Neural crest cell (in vitro differentiated cells): ENCODE measurements at regions not wholly inside any gene's neighbourhood (a gene's known extent, or its start where the extent isn't known, plus 50 kb on each side); places are given as distances from the start of the nearest gene placed in this dataset.

ENCODE experiments used
- DNase-seq: peaks from one replicate; pipeline ENCODE4 v3.0.0; 2021; ENCODE audit warnings: low read depth, mixed read lengths, low spot score
- H3K27ac Mint-ChIP-seq: one replicate; pipeline ENCODE4 v1.8.0; 2021; ENCODE audit warnings: mild to moderate bottlenecking, mixed read lengths; ENCODE audit not compliant: unreplicated experiment
- H3K27me3 Mint-ChIP-seq: 2 replicates; pipeline ENCODE4 v1.8.0; 2021; ENCODE audit warnings: low read depth, mild to moderate bottlenecking, mixed read lengths
- H3K36me3 Mint-ChIP-seq: 2 replicates; pipeline ENCODE4 v1.8.0; 2021; ENCODE audit warnings: low read depth, mild to moderate bottlenecking, mixed read lengths
- H3K4me1 Mint-ChIP-seq: 2 replicates; pipeline ENCODE4 v1.8.0; 2021; ENCODE audit warnings: mixed read lengths
- H3K4me3 Mint-ChIP-seq: one replicate; pipeline ENCODE4 v1.8.0; 2021; ENCODE audit warnings: mild to moderate bottlenecking, mixed read lengths
- H3K9me3 Mint-ChIP-seq: 2 replicates; pipeline ENCODE4 v1.8.0; 2021; ENCODE audit warnings: mixed read lengths
- TF ChIP-seq, protein P1 (sequence below): fragments of 200-600 bp; sonication (generic); conservative IDR thresholded peaks from 2 replicates; pipeline ENCODE4 v1.5.0; 2021; ENCODE audit warnings: antibody characterized with exemption, mild to moderate bottlenecking

DNA sequence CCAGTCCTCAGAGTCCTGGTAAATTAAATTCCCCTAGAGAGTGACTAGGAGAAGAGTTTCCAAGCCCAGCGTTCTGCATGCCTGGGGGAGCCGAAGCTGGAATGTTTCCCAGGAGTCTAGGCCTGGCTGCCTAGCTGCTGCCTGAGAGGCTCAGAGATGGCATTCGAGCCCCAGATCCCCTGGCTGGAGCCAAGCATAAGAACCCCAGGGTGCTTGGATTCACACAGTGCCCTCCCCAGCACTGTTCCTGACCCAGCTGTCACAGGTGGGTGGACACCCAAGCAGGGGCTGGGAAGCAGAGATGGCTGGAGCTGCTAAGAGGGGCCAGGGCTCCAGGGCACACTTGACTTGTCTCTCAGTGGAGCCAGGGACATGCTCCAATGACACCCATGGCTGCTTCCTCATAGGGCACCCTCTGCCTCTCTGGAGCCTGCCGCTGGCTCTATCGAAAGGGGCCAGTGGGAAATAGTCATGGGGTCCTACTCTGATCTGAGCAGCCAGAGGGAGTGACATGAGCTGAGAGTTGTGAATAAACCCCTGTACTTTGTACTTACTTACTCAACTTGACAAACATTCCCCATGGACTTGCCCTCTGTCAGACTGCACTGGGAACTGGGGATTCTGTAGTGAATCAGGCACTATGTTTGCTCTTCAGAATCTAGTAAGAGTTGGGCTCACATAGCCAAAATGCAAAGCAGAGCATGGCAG lies 62.6 kb upstream of the XPA start:
- no peaks in the 10 kb centered on the region for H3K36me3 Mint-ChIP-seq
- H3K27me3 Mint-ChIP-seq, result peaks cover 82% of the 10 kb centered on the region
- peaks cover 8% of the 10 kb centered on the region for H3K9me3 Mint-ChIP-seq
- TF ChIP-seq, protein P1, sequence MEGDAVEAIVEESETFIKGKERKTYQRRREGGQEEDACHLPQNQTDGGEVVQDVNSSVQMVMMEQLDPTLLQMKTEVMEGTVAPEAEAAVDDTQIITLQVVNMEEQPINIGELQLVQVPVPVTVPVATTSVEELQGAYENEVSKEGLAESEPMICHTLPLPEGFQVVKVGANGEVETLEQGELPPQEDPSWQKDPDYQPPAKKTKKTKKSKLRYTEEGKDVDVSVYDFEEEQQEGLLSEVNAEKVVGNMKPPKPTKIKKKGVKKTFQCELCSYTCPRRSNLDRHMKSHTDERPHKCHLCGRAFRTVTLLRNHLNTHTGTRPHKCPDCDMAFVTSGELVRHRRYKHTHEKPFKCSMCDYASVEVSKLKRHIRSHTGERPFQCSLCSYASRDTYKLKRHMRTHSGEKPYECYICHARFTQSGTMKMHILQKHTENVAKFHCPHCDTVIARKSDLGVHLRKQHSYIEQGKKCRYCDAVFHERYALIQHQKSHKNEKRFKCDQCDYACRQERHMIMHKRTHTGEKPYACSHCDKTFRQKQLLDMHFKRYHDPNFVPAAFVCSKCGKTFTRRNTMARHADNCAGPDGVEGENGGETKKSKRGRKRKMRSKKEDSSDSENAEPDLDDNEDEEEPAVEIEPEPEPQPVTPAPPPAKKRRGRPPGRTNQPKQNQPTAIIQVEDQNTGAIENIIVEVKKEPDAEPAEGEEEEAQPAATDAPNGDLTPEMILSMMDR, result no peak
- H3K4me3 Mint-ChIP-seq, result no peak overlapping the region
- no peak for DNase-seq
- H3K4me1 Mint-ChIP-seq, result no peaks in the 10 kb centered on the region
- no peak overlapping the region for H3K27ac Mint-ChIP-seq

DNA sequence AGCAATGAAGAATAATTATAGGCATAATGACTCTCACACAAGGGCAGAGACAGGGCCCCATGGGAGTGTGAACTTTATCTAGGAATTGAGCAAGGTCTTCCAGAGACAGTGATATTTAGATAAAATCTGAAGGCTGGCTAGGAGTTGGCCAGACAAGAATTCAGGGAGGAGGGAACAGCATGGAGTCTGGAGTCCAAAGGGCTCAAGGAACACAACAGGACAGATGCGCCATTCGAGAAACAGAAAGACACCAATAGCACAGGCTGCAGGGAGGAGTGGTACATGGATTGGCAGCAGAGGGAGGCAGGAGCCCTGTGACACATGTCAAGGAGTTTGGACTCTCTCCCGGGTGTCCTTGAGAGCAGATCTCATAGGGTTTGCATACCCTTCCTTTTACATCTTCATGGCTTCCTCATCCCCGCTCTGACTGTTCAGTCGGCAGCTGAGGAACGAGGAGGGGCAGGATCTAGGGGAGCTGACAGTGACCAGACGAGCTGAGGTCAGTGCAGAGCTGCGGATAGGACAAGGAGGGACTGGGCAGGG lies 64.0 kb upstream of the XPA start:
- Mint-ChIP-seq H3K27me3 (peaks cover 91% of the 10 kb centered on the region), H3K36me3 (no peaks in the 10 kb centered on the region), H3K9me3 (peaks cover 5% of the 10 kb centered on the region), H3K27ac (no peak overlapping the region), H3K4me3 (no peak overlapping the region), H3K4me1 (no peaks in the 10 kb centered on the region)
- TF ChIP-seq, protein P1, result no peak
- no peak for DNase-seq

DNA sequence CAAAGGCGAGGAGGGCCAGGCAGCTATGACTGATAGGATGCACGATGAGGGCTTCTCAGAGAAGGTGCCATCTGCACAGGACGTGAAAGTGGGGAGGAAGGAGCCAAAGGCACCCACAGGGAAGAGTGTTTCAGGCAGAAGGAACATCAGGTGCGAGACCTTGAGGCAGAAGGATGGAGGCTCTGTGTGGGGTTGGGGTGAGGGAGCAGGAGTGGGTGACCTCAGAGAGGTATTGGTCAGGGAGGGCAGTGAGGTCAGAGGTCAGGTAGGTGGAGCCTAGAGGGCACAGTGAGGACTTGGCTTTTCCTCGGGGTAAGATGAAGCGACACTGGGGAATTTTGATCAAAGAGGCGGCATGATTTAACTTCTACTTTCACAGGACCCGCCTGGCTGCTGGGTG lies 64.7 kb upstream of the XPA start:
- H3K27ac Mint-ChIP-seq, result no peak overlapping the region
- peaks cover 87% of the 10 kb centered on the region for H3K27me3 Mint-ChIP-seq
- no peaks in the 10 kb centered on the region for H3K4me1 Mint-ChIP-seq
- no peak overlapping the region for H3K4me3 Mint-ChIP-seq
- DNase-seq, result no peak
- no peaks in the 10 kb centered on the region for H3K36me3 Mint-ChIP-seq
- TF ChIP-seq, protein P1, result no peak
- H3K9me3 Mint-ChIP-seq, result no peaks in the 10 kb centered on the region

DNA sequence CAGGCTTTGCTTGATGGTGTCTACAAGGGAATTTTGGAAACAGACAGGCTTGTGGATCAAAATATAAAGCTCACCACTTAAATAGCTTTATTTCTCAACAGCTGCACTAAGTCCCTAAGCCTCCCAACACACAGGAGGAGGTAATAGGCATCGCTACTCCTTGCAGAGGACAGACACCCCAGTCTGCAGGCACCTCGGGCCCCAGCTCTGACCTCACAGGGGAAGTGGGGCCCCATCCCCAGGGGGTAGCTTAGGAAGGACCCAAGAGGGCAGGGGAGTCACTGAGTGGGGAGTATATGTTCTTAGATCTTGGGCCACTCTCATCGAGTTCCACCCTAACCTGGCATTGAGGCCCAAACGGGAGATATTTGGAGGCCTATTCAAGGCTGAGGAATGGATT lies 66.7 kb upstream of the XPA start:
- H3K4me3 Mint-ChIP-seq, result no peak overlapping the region

DNA sequence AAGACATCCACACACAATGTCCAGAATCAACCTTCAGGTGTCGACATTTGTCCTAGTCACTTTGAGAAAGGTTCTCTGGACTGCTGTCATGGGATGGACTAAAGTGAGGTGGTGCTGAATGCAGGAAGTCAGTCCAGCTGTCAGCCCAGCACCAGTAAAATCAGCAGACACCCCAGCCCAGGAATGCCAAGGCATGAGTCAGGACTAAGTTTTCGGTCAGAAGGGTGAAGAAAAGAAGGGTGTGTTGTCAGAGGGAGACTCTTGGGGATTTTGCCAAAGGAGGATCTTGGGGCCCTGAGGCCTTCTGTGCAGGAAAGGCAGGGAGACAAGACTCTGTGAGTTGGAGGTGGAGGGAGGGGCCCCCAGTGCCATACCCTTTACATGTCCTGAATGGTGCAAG lies 69.0 kb upstream of the XPA start:
- no peak for DNase-seq
- Mint-ChIP-seq H3K4me3 (no peak overlapping the region), H3K27ac (no peak overlapping the region), H3K9me3 (no peaks in the 10 kb centered on the region), H3K36me3 (no peaks in the 10 kb centered on the region), H3K4me1 (no peaks in the 10 kb centered on the region), H3K27me3 (peaks cover 74% of the 10 kb centered on the region)
- TF ChIP-seq, protein P1, result no peak

More for the DNA sequence above, 66.7 kb upstream of the XPA start:
- peaks cover 74% of the 10 kb centered on the region for H3K27me3 Mint-ChIP-seq
- no peaks in the 10 kb centered on the region for H3K36me3 Mint-ChIP-seq
- H3K9me3 Mint-ChIP-seq, result no peaks in the 10 kb centered on the region
- no peaks in the 10 kb centered on the region for H3K4me1 Mint-ChIP-seq
- TF ChIP-seq, protein P1, result no peak
- H3K27ac Mint-ChIP-seq, result no peak overlapping the region
- no peak for DNase-seq
